Stomach (tissue), 8 donors: ENCODE measurements at regions not wholly inside any gene's neighbourhood (a gene's known extent, or its start where the extent isn't known, plus 50 kb on each side); places are given as distances from the start of the nearest gene placed in this dataset.

Experiments used
- DNase-seq, 2 donors: peaks; one replicate each; pipeline versions ENCODE4 v3.0.0 to v3.0.0-alpha.2; 2013 to 2019
- H3K27ac ChIP-seq, 5 donors: fragments of 200-600 bp in 4 of 5; sonication (generic) in 4 of 5; one replicate each; pipeline ENCODE4 v1.5.1; 2013 to 2019; ENCODE audit warnings: mild to moderate bottlenecking in 1 of 5, moderate library complexity in 1 of 5
- H3K27me3 ChIP-seq, 3 donors: fragments of 200-600 bp; sonication (generic); one replicate each; pipeline ENCODE4 v1.5.1; 2017 to 2019; ENCODE audit warnings: mixed run types in 1 of 3
- H3K36me3 ChIP-seq, 4 donors: fragments of 200-600 bp; sonication (generic); 1 replicate in 3 of 4; 2 replicates in 1 of 4; pipeline ENCODE4 v1.5.1; 2016 to 2019
- H3K4me1 ChIP-seq, 4 donors: fragments of 200-600 bp; sonication (generic); one replicate each; pipeline ENCODE4 v1.5.1; 2016 to 2019
- H3K4me3 ChIP-seq, 4 donors: fragments of 200-600 bp; sonication (generic) in 3 of 4; one replicate each; pipeline ENCODE4 v1.5.1; 2016 to 2019; ENCODE audit warnings: mild to moderate bottlenecking in 1 of 4
- H3K9me3 ChIP-seq, 4 donors: fragments of 200-600 bp; sonication (generic); one replicate each; pipeline ENCODE4 v1.5.1; 2016 to 2019
- CTCF ChIP-seq, 7 experiments: fragments of 450-650 bp in 4 of 7; fragments of 200-600 bp in 3 of 7; sonication (generic) in 3 of 7; IDR thresholded peaks; one replicate each; pipeline ENCODE4 v1.5.1; 2016 to 2019; ENCODE audit warnings: antibody characterized with exemption in 7 of 7, control low read depth in 2 of 7, mild to moderate bottlenecking in 1 of 7
- EP300 ChIP-seq: sonication (generic); formaldehyde crosslinking; IDR thresholded peaks from one replicate; pipeline ENCODE4 v1.6.1; 2017; ENCODE audit warnings: antibody characterized with exemption
- POLR2A ChIP-seq, 4 donors: fragments of 450-650 bp; IDR thresholded peaks; one replicate each; pipeline ENCODE4 v1.6.1; 2016; ENCODE audit warnings: antibody characterized with exemption in 4 of 4, control low read depth in 2 of 4, mild to moderate bottlenecking in 1 of 4, moderate library complexity in 1 of 4
- POLR2AphosphoS5 ChIP-seq, 3 donors: sonication (generic); formaldehyde crosslinking; IDR thresholded peaks; one replicate each; pipeline ENCODE4 v1.6.1; 2016; ENCODE audit warnings: antibody characterized with exemption in 3 of 3
- WGBS, 5 donors: extraction: QIAGEN DNeasy Blood & Tissue Kit in 3 of 5; methylation state at CpG; one replicate each; pipeline versions ENCODE4 v1.1.5 to v1.1.7; 2013 to 2018; 5-methylcytosine and 5-hydroxymethylcytosine counted together
- intact Hi-C: fragments of 100-400 bp; cut with DNase I; formaldehyde crosslinking; loops from one replicate; pipeline ENCODE4 v1.15.1; 2023; ENCODE audit warnings: low total_unique reads
- donor health status: healthy with polysubstance abuse.
- donor health status: Bipolar disorder and iron deficiency.
- donor health status: healthy.

GRCh38 chr4:84325625-84326024, 173.5 kb downstream of the NKX6-1 start:
- intact Hi-C loops: no loop called here
- Histone ChIP-seq H3K9me3 (no peaks in the 10 kb centered on the region), H3K4me3 (no peak overlapping the region), H3K36me3 (no peaks in the 10 kb centered on the region), H3K27ac (no peak overlapping the region), H3K4me1 (no peaks in the 10 kb centered on the region), H3K27me3 (no peaks in the 10 kb centered on the region)
- 81 to 89% (median 87%) methylated on average over 2 of the region's 2 CpGs for WGBS, 5 donors
- TF ChIP-seq CTCF (IDR thresholded peaks at IDR 0.05) (no peak), POLR2A (IDR thresholded peaks at IDR 0.05) (no peak), EP300 (no peak), POLR2AphosphoS5 (IDR thresholded peaks at IDR 0.05) (no peak)
- no peak for DNase-seq

- Histone ChIP-seq H3K36me3 (no peaks in the 10 kb centered on the region), H3K4me1 (no peaks in the 10 kb centered on the region), H3K27ac (no peak overlapping the region), H3K4me3 (no peak overlapping the region), H3K27me3 (no peaks in the 10 kb centered on the region), H3K9me3 (no peaks in the 10 kb centered on the region)
- peak in 1 of 2 donors; percentile 32 for DNase-seq
- intact Hi-C loops: no loop called here
- WGBS, 5 donors: 38 to 57% (median 51%) methylated on average over 9 to 16 of the region's 16 CpGs
- TF ChIP-seq POLR2A (IDR thresholded peaks at IDR 0.05) (no peak), CTCF (IDR thresholded peaks at IDR 0.05) (no peak), EP300 (no peak), POLR2AphosphoS5 (IDR thresholded peaks at IDR 0.05) (no peak)
Measured at GRCh38 chr4:84324303-84325245, 174.5 kb downstream of the NKX6-1 start.

- Histone ChIP-seq H3K36me3 (no peaks in the 10 kb centered on the region), H3K4me1 (no peaks in the 10 kb centered on the region), H3K27me3 (no peaks in the 10 kb centered on the region), H3K4me3 (no peak overlapping the region), H3K27ac (no peak overlapping the region), H3K9me3 (no peaks in the 10 kb centered on the region)
- DNase-seq: peak in 1 of 2 donors; percentile 46
- intact Hi-C loops: no loop called here
- TF ChIP-seq EP300 (no peak), POLR2A (IDR thresholded peaks at IDR 0.05) (no peak), POLR2AphosphoS5 (IDR thresholded peaks at IDR 0.05) (no peak), CTCF (IDR thresholded peaks at IDR 0.05) (no peak)
- WGBS, 5 donors: 52 to 77% (median 70%) methylated on average over 4 of the region's 4 CpGs
Measured at GRCh38 chr4:84319124-84319523, 180.0 kb downstream of the NKX6-1 start.

- TF ChIP-seq CTCF (IDR thresholded peaks at IDR 0.05): no peak
- no peak for TF ChIP-seq POLR2AphosphoS5 (IDR thresholded peaks at IDR 0.05)
- TF ChIP-seq EP300: no peak
- no peak for TF ChIP-seq POLR2A (IDR thresholded peaks at IDR 0.05)
- intact Hi-C loops: no loop called here
- H3K4me3 ChIP-seq: no peak overlapping the region
- no peaks in the 10 kb centered on the region for H3K36me3 ChIP-seq
- DNase-seq: no peak
- no peaks in the 10 kb centered on the region for H3K4me1 ChIP-seq
- no peak overlapping the region for H3K27ac ChIP-seq
- no peaks in the 10 kb centered on the region for H3K27me3 ChIP-seq
- no peaks in the 10 kb centered on the region for H3K9me3 ChIP-seq
Measured at GRCh38 chr4:84317513-84317912, 181.6 kb downstream of the NKX6-1 start.
